HG02571 (cell line): ENCODE measurements at regions not wholly inside any gene's neighbourhood (a gene's known extent, or its start where the extent isn't known, plus 50 kb on each side); places are given as distances from the start of the nearest gene placed in this dataset.
"Not testable (repeated sequence)": the region's sequence is repeated elsewhere in the genome, so short reads cannot be mapped to it uniquely, and the experiment has no call there.

ENCODE experiments used
- ATAC-seq: cut with Tn5 transposase; IDR thresholded peaks from one replicate; pipeline ENCODE4 v1.9.1; 2021; ENCODE audit warnings: mild to moderate bottlenecking, moderate library complexity; ENCODE audit not compliant: unreplicated experiment

DNA sequence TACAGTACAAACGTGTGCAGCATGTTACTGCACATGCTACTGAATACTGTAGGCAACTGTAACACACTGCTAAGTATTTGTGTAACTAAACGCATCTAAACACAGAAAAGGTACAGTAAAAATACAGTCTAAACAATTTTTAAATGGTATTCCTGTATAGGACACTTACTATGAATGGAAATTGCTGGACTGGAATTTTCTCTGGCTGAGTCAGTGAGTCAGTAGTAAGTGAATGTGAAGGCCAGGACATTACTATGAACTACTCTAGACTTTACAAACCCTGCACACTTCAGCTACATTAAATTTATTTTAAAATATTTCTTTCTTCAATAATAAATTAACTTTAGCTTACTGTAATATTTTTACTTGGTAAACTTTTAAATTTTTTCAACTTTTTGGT, 225.0 kb upstream of the TENT5A start:
- no peak for ATAC-seq

DNA sequence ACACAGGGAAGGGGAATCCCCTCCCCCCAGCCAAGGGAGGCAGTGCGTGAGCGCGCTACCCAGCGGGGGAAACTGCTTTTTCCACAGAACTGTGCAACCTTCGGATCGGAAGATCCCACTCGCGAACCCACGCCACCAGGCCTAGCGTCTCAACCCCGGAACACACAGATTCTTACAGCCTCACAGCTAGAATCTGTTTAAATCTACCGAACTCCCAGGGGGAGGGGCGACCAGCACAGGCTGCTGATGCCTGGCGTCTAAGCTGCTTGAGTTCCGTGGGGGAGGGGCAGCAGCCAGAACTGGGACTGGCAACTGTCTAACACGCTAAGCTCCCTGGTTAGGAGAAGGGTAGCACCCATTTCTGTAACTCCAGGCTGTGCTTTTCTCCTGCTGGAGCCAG, 217.3 kb upstream of the TENT5A start:
- ATAC-seq = no peak

DNA sequence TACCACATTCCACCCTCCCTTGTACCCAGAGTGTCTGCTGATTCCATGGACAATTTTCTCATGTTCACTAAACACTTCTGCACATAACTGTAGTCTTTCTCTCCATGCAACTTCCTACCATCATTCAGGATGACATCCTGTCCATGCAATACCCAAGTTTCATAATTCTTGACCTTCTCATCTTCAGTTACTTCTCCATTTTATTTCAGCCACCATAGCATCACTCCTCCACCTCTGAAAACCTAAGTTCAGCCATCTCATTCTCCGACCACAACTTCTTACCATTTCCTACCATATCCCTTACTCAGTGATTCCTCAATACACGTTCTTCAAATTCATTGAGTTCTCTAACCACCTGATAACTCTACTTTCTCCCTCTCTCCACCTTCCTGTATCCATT, 216.5 kb upstream of the TENT5A start:
- no peak for ATAC-seq

DNA sequence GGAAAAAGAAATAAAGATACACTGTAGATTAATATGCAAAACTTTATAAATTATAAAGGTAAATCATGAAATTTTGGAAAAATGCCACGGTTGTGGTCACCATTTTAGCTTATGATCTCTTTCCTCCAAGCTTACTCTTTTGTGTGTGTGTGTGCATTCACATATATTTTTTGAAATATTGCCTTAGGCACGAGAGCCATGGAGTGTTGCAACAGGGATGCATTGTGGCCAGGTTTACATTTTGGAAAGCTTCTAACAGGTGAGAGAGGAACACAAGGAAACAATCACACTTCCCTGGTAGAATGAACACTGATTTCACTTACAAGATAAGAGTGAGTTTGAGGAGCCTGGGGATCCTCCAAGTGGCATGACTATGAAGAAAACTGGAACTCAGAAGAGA, 214.5 kb upstream of the TENT5A start:
- no peak for ATAC-seq

DNA sequence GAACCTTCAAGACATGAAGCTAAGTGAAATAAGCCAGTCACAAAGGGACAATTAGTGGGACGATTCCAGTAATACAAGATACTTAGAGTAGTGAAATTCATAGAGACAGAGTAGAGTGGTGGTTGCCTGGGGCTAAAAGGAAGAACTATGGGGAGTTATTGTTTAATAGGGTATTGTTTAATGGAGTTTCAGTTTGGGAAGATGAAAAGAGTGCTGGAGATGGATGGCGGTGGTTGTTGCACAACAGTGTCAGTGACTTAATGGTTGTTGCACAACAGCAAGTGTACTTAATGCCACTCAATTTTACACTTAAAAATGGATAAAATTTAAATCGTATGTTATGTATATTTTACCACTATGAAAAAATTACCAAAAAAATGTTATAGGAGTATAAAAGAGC, 209.7 kb upstream of the TENT5A start:
- no peak for ATAC-seq

DNA sequence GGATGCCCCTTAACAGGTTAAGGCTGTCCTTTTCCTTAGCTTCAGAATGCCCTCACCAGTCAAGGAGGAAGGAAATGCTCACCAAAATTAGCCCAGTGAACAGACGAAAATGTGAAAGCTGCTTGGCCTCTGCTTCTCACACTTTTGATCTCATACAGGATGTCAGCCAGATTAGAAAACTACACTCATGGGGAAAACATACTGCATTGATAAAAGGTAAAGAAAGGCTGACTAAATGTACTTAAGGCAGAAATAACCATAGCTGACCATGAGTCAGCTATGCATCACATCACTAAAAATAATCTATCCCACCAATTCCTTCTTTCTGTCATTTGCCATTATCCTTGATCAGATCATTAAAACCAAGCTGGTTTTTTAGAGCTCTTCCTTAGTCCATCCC, 198.4 kb upstream of the TENT5A start:
- no peak for ATAC-seq

DNA sequence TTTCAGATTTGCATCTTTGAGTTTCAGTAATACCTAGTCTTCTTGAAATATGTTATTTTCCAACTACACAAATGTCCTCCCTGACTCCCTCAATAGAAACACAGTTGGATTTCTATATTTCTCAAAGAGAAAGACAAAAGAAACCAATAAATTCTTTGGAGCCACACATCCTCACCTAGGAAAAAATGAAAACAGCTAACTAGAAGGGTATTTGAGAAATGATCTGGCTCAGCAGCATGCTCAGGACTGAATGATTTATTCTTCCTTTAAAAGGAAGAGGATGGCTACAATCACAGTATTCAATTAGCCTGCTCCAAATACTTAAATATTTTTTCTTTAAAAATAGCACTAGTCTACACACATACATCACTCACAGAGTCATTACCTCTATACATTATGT, 196.4 kb upstream of the TENT5A start:
- ATAC-seq = no peak

DNA sequence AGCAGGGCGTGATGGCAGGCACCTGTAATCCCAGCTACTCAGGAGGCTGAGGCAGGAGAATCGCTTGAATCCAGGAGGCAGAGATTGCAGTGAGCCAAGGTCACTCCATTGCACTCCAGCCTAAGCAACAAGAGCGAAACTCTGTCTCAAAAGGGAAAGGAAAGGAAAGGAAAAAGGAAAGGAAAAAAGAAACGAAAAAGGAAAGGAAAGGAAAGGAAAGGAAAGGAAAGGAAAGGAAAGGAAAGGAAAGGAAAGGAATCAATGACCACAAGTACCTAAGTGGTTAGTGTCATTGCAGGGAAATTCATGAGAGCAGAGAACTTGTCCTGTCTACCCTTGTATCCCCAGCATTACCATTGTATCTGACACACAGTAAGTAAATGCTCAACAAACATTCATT, 195.7 kb upstream of the TENT5A start:
- ATAC-seq = not testable (repeated sequence)

DNA sequence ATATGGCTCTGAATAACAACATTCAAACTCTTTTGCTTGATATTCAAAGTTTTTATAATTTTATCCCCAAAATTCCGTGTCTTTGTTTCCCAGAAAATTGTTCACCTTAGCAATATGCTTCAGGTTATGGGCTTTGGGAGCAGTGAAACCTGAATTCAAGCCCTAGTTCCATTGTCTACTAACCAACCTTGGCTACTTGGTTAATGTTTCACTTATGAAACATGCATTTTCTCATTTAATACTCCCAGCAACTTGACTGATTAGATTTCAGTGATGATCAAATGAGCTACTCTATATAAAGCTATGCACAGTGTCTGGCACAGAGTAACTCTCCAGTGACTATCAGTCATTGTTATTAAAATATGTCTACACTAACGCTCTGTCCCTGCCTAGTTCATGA, 192.2 kb upstream of the TENT5A start:
- ATAC-seq = no peak

DNA sequence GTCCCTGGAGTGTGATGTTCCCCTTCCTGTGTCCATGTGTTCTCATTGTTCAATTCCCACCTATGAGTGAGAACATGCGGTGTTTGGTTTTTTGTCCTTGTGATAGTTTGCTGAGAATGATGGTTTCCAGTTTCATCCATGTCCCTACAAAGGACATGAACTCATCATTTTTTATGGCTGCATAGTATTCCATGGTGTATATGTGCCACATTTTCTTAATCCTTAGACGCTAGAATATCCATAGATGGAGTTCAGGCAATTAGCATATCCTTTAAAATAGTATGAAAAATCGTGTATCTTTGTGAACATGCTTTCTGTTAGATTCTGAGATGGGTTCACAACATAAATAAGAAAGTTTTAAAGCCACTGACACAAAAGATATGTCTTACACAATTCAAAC, 190.4 kb upstream of the TENT5A start:
- not testable (repeated sequence) for ATAC-seq

DNA sequence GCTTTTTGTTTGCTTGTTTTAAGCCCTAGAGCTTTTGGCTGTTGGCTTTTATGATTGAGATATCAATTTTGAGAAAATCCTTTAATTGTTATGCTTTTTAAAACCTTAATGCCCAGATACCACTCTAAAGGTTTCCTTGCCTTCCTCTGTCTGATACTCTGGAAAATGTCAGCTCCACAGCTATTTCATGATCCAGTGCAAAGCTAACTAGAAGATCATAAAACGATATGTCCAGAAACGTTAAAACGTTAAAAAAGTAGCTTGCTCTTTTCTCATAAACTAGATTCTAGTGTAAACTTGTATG, 189.5 kb upstream of the TENT5A start:
- no peak for ATAC-seq

DNA sequence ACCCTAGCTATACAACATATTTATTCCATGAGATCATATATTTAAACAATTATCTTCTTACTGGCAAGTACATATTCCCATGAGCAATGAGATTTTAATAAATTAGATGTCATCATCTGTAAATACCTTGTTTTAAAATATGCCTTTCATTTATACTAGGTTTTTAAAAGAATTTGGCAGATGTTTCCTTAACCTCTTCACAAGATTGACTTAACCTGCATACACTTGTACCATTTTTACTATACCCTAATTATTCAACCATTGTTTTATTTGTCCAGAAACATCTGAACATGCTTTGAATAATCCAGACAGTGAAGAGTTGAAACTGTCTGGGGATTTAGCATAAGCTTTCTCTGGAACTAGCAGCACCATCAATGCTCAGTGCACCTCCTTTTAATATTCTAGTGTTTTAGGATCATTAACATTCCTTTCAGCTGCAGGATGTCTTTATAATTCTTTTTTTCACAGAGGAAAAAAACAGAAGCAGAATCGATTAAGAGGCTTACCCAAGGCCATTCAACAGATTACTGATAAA, 188.0 kb upstream of the TENT5A start:
- ATAC-seq = no peak

DNA sequence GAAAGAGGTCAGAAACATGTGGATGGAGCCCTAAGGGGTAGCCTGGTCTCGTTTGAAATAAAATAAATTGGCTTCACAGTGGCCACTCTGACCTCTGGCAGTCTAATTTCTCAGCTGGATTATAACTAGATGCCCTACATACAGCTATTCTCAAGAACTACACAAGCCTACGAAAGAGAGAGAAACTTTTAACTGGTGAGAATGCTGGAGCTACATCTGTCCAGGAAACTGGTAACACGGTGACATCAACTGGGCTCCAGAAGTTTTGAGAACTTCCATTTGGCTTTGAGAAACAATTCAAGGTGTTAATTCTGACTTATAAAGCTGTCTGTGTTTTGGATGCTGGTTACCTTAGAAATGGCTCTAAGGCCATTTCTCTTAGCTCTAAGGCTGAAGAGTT, 187.3 kb upstream of the TENT5A start:
- no peak for ATAC-seq

DNA sequence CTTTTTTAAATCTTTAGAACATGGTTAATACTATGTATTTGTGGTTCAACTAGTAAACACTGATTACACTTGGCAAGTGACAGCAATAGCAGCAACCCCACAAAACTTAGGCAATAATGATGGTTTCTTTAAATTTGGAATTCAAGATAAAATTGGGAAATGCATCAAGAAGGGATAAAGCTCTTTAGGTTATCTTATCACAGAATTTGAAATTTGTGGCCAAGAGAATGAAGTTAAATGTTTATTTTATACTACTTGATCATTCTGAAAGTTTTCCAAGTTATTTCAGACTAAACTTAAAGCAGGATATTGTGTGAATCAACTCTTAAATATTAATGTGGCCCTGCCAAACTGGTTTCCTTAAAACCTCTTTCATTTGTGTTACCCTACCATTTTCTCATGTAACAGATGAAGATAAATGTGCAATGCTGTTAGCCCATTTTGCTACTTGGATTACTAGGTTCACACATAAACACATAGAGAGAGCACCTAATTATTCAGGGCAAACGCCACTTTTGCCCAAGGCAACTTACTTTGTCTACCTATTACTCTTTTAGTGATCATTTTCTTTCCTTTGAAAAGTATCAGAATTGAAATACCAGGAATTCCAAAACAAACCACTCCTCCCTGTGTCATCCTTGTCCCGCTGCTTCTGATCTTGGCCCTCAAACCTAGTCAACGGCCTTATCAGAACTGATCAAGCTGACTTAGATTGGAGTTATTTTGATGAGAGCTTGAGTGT, 186.7 kb upstream of the TENT5A start:
- ATAC-seq = no peak

DNA sequence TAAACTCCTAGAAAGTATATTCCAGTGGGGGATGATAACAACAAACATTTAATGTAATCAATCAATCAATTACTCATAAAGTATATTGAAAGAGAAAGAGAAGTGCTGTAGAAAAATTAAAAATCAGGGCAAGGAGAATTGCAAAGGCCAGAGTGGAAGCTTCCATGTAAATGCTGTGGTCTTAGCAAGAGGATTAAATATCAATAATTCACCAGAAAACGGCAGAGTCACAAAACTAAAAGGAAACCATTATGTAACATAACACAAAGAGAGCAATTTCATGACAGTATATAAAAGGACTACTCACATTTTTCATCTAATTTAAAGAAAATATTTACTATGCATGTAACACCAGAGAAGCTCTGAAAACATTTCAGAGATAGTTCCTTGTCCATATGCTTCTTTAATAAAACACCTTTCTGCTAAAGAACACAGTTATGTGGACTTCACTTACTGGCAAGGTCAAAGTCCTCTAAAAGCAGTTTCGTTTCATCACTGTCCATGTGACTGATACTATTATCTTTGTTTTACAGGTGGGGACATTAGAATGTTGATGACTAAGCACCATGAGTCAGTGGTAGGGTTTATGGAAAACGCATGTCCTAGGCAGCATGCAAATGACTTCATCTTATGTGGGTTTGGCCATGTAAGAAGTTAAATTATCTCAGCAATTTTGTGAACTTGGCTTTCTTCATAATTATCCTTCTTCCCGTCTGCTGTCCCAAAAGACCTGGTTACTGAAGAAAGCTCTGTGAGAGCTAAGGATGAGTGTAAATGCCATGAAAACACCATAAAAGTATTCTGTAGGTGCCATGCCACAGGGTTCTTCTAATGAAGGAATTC, 185.8 kb upstream of the TENT5A start:
- ATAC-seq = no peak

DNA sequence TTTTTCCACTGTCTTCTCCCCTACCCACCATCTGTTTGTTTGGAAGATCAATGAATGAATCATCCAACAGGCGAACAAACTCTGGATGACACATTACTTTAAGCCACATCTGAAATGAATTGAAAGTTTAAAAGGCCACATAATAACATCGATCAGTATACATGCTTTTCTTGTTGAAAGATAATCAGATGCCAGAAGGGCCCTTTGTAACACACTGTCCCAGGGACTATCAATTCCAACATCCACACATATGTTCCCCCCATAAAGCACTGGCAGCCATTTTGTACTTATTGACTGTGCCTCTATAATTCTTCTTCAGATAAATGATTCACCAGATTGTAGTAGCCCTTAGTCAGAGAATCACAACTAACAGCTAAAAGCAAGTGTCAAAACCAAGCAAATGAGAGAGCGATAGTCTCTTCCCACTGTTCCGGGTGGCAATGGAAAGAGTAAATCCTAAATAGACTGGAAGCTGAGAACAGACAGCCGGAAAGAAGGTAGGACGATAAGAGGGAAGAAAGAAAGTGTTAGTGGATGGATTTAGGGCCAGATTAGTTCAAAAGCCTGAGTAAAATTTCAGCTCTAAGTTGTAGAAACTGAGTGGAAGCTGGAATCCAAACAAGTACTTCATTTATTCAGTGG, 184.9 kb upstream of the TENT5A start:
- ATAC-seq = no peak

DNA sequence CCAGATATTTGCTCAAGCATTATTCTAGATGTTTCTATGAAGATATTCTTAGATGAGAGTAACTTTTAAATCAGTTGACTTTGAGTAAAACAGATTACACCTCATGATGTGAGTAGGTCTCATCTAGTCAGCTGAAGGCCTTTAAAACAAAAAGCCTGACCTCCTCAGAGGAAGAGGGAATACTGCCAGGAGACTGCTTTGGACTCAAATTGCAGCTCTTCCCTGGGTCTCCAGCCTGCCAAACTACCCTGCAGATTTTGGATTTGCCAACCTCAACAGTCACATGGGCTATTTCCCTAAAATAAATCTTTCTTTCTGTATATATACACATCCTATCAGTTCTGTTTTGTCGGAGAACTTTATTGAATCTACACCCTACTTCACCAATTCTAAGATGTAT, 182.5 kb upstream of the TENT5A start:
- no peak for ATAC-seq

DNA sequence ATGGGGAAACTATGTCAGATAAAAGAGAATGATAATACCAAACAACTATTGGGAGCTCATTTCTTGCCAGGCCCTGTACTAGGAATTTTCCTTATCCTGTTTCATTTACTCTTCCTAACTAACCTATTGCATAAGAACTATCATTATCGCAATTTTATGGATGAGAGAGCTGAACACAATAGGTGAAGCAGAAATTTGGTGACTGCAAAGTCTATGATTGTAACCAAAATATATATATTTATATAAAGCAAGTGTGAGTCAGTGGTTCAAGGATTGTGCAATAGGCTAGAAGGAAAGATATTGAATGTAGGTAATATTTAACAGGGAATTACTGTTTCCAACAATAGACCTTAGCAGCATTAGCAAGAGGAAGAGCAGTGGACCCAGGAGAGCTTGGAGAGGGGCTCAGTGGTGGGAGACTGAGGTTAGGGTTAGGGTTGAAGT, 181.1 kb upstream of the TENT5A start:
- ATAC-seq = no peak

DNA sequence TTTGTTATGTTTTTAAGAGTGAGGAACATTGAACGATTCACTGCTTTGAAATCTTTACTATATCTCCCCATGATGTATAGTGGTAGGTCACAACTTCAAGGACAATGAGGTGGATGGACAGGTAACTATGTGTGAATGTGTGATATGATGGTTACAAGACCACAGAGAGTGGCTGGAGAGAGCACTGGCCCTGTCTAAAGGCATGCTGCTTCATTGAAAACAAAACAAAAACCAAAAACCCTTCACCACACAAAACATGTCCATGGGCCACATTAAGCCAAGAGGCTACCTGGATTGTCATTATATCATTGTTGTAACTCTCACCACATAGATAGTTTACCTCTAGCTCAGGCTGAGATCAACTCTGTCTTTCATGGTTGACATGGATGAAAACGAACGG, 180.6 kb upstream of the TENT5A start:
- ATAC-seq = no peak

DNA sequence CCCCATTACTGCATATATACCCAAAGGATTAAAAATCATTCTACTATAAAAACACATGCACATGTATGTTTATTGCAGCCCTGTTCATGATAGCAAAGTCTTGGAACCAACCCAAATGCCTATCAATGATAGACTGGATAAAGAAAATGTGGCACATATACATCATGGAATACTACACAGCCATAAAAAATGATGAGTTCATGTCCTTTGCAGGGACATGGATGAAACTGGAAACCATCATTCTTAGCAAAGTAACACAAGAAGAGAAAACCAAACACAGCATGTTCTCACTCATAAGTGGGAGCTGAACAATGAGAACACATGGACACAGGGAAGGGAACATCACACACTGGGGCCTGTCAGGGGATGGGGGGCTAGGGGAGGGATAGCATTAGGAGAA, 180.0 kb upstream of the TENT5A start:
- not testable (repeated sequence) for ATAC-seq

DNA sequence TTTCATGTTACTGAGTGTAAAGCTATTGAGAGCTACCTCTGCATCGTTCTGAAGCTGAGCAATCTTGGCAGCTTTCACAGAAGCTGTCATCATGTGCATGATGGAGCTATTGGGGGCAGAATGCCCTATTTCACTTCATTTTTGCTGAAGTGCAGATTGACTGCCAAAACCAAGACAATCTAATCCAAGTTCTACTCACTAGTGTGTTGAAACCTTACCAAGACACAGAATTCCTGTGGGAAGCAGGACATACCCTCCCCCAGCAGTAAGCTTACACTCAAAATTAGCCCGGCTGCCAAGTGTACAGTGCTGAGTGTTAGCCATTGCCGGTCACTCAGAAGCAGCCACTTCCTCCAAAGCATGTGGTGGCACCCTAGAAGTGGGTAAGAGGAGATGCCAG, 177.3 kb upstream of the TENT5A start:
- ATAC-seq = no peak

DNA sequence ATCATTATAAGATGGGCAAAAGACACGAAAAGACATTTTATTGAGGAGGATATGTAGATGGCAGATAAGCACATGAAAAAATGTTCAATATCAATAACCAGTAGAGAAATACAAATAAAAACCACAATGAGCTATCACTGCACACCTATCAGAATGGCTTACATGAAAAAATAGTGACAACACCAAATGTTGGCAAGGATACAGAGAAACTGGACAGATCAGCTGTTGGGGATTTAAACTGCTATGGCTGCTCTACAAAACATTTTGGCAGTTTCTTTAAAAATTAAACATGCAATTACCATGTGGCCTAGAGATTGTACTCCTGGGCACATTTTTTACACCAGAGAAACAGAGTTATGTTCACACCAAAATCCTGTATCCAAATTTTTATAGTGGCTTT, 172.7 kb upstream of the TENT5A start:
- ATAC-seq = no peak
